NCI-H146 treated with DMSO at 0.1 percent for 48 hours (cell line): ENCODE measurements at regions not wholly inside any gene's neighbourhood (a gene's known extent, or its start where the extent isn't known, plus 50 kb on each side); places are given as distances from the start of the nearest gene placed in this dataset.

Source experiments
- DNase-seq: peaks from one replicate; lab custom pipeline; 2025; ENCODE audit not compliant: unreplicated experiment; lab: John Stamatoyannopoulos, UW

- DNase-seq = no peak
These were observed 88.4 kb upstream of the TMPRSS2 start for GRCh38 chr21:41596241-41596925.

GRCh38 chr21:41594268-41594667 is 86.3 kb upstream of the TMPRSS2 start:
- DNase-seq = no peak

GRCh38 chr21:41593760-41594138 is 85.8 kb upstream of the TMPRSS2 start:
- DNase-seq = no peak

GRCh38 chr21:41593051-41593759 is 85.2 kb upstream of the TMPRSS2 start:
- DNase-seq = no peak

- DNase-seq = no peak
These were observed 81.7 kb upstream of the TMPRSS2 start for GRCh38 chr21:41589620-41590175.

- DNase-seq = no peak
These were observed 81.2 kb upstream of the TMPRSS2 start for GRCh38 chr21:41589131-41589530.

DNA sequence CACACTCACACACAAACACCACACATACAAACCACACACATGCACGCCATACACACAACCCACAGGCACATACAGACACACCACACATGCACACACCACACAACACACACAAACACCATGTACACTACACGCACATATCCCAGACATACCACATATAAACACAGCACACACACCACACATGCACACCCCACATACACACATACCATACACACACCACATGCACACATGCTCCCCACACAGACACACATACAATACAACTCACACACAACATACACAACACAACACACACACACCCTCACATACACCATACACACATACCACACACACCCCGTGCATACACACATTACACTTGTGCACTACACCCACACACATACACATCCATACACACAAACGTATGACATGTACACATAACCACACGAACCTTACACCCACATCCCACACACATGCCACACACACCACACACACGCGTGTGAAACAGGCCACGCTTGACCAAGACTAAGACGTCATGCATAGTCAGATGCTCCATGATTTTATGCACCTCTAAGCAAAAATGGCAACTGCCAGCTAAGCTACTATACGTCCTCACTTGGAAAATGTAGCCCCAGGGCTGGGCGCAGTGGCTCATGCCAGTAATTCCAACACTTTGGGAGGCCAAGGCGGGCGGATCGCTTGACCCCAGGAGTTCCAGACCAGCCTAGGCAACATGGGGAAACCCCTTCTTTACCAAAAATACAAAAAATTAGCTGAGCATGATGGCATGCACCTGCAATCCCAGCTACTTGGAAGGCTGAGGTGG is 77.4 kb upstream of the TMPRSS2 start:
- DNase-seq = no peak

DNA sequence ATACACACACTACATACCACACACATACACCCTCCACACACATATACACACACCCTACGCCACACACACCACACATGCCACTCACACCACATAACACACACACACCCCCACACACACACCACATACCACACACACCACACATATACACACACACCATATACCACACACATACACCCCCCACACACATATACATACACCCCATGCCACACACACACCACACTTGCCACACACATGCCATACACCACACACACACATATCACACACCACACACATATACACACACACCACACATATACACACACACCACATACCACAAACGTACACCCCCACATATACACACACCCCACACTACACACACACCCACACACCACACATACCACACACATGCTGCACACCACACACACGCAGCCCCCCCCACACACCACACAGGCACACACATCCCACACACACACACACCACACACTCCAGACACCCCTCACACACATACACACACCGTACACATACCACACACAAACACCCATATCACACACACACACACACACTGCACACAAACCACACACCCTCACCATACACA is 76.7 kb upstream of the TMPRSS2 start:
- no peak for DNase-seq

- no peak for DNase-seq
These were observed 75.4 kb upstream of the TMPRSS2 start for GRCh38 chr21:41583274-41583790.

DNA sequence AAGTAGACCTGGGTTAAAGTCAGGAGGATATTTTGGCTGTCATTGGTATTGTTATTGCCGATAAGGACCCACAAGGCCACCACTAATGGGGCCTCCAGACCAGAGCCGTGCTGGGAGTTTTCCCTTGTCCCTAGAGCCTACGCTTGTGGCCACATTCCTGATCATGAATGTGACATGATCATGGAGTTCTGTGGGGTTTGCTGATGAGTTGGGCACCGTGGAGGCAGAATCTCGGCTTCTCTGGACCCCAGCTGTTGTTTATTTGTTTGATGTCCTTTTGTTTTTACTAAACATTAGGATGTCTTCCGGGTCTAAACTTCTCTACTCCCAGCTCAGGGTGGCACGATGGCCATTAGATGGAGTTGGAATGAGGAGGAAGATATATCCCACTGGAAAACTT is 74.9 kb upstream of the TMPRSS2 start:
- DNase-seq = no peak

GRCh38 chr21:41582298-41582840 is 74.4 kb upstream of the TMPRSS2 start:
- no peak for DNase-seq

DNA sequence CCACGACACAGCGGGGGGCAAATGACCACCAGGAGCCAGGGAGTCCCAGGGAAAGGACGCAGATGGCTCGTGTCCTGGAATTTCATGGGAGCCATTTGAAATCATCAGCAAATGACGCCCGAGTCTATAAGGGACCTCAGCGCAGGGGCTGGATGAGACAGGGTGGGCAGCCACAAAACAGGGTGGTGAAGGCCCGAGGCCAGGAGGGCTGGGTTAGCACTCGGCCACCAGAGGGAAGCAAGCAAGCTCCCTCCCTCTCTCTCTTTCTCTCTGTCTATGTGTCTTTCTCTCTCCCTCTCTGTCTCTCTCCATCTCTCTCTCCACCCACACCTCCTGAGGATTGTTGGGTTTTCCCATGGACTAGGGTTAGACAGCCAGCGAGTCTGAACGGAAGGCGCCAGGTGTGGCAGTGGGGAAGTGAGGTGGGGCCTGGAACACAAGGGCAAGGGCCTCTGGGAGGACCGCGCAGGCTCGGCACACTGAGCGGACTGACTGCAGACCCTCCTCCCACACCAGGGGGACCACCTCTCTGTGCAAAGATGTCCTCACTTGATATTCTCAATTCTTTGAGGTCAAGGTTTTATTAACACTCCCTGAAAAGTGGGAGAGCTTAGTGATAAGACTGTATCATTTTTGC is 73.8 kb upstream of the TMPRSS2 start:
- no peak for DNase-seq

GRCh38 chr21:41580758-41581554 is 73.0 kb upstream of the TMPRSS2 start:
- no peak for DNase-seq

DNA sequence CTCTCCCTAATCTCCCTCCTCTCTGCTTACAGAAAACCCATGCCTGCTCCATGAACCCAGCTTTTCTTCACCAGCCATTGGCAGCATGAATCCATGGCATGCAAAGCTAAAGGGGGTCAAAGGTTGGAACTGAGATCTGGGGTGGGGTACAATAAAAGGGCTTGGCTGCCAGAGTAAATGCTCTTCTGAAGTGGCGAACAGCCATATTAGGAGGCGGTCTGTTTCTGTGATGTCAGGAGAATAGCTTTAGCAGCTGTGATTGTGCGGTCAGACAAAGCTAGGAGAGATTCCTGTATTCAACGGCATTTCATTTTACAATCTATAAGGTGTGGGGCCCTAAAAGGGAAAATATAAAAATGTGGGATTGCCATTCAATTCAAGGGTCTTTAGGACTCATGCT is 71.7 kb upstream of the TMPRSS2 start:
- no peak for DNase-seq

GRCh38 chr21:41578716-41579115 is 70.8 kb upstream of the TMPRSS2 start:
- no peak for DNase-seq

GRCh38 chr21:41578083-41578482 is 70.1 kb upstream of the TMPRSS2 start:
- DNase-seq = no peak

- DNase-seq = no peak
These were observed 68.2 kb upstream of the TMPRSS2 start for GRCh38 chr21:41576013-41576615.

- no peak for DNase-seq
These were observed 66.1 kb upstream of the TMPRSS2 start for GRCh38 chr21:41573902-41574690.
